GM18498 (cell line): ENCODE measurements at regions not wholly inside any gene's neighbourhood (a gene's known extent, or its start where the extent isn't known, plus 50 kb on each side); places are given as distances from the start of the nearest gene placed in this dataset.

Source experiments
- ATAC-seq: cut with Tn5 transposase; IDR thresholded peaks from one replicate; pipeline ENCODE4 v1.9.1; 2021; ENCODE audit warnings: mild to moderate bottlenecking, moderate library complexity; ENCODE audit not compliant: unreplicated experiment

DNA sequence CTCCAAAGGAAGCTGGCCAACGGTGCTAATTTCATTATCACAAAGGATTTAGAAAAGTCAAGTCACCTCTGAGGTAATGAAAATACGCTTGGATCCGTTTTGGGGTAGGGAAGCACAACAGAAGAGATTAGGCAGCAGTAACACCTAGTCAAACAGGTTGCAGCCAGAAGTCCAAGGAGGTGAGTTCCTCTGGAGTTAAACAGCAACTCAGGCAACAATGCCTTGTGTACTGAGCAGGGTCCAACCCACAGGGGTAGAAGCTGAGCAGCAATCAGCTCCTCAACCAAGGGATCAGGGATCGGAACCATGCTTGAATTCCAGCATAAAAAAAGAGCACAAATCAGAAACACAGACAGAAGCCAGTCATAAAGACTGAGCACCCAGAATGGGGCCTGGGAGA lies 88.1 kb upstream of the SPRED1 start:
- ATAC-seq: no peak

DNA sequence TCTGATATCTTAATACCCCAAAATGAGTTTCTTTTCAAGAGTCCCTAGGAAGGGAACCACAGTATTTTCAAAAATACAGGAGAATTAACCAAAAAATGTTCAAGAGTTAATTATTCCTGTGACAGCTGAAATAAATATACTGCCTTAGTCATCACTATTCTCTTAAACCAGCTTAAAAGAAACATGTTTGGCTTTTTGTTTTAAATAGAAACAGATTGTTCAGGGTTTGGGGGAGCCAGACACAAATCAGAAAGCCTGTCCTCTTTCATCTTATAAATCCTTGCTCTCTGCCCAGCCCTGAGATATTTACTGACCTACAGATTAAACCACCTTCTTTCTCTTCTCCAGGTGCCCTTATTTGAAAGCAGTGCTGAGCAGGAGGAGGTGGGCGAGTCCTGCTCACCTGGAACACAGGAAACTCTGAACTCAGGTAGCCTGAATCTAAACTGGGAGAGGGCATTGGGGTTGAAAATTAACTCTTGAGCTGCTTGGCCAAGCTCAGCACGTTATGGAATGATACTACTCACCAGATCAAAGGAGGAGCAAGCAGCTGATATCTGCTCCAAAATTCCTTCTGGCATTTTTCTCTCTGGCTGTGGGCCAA lies 84.1 kb upstream of the SPRED1 start:
- no peak for ATAC-seq

DNA sequence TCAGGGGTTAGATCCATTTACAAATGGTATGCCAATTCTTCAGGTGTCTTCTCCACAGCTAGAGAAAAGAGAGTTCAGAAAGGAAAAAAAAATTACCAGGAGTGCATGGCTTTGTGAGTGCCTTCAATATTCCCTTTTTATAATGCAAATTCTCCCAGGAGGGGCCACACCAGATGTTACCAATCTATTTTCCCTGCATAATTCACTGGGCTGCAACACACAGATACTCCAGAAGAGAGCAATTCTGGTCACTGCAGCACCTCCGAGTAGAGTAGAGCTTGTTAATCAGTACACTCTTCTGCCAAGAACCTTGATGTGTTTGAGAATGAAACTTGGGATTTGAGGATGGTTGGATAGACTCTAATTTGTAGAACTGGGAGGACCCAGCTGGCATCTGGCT lies 80.7 kb upstream of the SPRED1 start:
- ATAC-seq: no peak

DNA sequence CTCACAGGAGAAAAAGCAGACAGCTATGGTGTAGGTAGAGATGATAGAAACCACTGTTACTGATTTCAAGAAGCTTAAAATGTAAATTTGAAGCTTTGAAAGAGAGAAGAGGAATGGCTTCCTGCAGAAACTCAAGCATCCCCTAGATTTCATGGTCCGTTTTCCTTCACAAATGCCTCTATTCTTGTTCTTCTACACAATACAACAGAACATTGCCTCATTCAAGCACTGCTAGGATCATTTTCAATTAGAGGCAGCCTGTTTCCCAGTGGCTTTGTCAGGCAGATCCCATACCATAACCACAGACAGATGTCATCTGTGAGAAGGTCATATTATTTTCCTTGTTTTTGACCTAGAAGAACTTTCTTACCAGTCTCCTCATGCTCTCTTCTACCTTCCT lies 77.9 kb upstream of the SPRED1 start:
- ATAC-seq: no peak

DNA sequence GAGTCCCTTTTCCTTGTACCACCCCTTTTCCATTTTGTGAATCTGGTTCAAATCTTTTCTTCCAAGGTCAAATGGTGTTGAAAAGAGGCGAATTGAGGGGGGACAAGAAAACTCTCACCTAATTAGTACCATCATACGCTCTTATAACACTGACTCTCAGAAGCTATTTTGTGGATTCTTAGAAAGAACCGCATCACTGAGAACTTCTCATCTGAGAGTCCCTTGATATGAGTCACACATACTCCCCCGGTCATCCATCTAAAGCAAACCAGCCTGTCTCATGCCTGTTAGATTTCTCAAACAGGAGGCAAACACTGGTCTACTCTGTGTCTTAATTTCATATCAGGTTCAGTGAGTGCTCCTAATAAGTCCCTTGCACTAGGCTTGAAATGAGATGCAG lies 76.5 kb upstream of the SPRED1 start:
- peak; percentile 90 for ATAC-seq

DNA sequence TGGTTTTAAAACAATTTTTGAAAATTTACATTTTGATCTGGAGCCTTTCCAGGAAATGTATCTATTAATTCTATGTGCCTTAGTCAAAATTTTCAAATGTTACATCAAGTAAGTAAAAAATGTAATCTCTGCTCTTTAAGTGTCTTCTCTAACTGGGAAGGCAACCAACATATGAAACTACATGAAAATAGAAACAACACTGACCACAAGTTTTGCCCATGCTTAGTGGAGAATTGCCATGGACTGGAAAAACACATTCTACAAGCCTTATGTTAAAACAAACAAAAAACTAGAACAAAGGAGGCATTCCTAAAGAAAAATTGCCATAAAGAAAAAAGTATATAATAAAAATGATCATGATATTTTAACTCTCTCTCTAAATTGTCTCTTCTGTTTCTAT lies 75.9 kb upstream of the SPRED1 start:
- ATAC-seq: no peak

DNA sequence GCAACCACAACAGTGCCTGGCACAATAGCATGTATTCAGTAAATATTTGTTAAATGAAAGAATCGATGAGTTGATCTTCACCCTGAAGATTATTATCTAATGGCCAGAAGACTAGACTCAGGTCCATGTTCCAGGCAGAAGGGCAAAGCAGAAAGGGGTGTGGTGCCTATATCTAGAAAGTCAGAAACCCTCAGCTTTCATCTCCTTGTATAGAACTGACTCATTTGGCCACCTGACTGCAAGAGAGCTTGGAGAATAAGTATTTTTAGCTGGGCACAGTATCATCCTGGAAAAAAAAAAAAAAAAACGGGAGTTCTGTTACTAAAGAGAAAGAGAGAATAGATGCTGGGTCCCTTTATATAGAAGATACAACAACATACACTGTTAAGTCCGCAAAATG lies 69.7 kb upstream of the SPRED1 start:
- ATAC-seq: no peak

DNA sequence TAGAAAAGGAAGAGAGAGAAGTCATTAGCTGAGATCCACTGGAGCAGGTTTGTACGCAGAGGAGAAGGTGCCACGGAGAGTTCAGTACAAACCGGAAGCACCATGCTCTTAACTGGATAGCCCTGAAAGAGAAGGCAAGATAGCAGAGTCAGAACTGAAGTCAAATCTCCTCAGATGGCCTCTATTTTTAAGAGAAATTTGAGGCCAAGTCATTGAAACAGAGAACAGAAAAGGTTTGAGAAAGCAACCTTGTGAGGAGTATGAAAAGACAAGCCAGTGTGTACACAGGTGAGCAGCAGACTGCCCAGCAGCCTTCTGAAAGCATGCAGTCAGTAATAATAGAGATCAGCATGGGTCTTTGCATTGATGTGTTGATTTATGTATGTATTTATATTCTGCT lies 66.1 kb upstream of the SPRED1 start:
- no peak for ATAC-seq

DNA sequence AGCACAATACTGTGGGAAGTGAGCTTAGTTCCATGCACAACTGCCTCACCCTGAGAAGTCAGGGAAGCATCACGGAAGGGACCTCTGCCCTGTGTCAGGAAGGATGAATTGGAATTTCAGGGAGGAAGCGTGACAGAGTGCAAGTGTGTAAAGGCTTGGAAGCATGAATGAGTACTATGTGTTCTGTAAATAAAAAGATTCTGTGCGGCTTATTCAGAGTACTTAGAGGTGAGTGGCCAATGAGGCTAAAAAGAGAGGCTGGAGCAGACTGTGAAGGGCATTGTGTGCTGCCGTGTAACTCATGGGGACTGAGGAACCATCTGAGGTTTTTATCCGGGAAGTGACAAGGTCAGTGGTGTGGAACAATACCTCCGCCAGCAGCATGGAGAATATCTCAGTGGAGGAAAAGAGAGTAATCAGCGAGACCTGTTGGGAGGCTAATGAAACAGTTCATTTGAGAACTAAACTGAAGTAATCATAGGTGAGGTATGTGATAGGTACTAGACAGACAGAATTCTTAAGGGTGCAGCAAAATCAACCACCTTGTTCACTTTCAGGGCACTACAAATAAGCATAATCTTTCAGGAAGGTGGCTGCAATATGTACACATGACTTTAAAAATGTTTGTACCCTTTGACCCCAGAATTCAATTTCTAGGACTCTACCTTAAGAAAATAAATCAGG lies 64.9 kb upstream of the SPRED1 start:
- no peak for ATAC-seq

DNA sequence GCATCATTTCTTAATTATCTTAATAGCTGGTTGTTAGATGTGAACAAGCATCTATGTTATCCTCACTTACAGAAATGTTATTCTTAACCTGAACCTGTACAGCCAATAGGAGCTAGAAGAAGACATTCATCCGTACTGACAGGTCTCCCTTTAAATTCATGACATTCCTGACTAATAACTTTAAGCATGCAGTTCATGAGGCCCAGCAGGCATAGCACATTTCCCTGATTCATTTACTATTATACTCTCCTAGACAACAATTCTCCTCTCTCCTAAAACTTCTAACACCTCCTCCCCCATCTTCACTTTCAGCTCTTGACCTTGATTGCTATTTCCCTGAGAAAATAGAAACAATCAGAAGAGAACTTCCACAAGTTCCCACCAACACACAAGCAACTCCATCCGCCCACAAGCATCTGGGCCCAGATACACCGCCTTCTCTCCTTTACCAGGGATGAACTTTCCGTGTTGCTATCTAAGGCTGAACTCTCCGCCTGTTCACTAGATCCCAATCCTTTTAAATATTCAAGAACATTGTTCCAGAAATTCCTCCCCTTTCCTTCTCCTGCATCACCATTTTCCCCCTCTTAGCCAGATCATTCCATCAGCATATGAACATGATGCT lies 62.9 kb upstream of the SPRED1 start:
- ATAC-seq: no peak

DNA sequence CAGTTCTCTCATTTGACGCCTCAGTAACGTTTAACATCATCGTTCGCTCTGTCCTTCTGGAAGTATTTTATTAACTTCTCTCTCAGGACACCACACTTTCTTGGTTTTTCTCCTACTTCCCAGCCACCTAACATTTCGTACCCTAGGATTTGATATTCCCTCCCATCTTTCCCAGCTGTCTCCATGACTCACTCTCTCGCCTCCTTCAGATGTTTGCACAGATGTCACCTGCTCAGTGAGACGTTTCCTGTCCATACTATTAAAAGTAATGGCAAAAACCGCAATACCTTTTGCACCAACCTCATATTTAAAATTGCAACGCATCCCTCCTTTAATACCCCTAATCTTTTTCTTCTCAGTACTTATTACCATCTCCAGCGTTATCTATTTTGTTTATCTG lies 62.1 kb upstream of the SPRED1 start:
- no peak for ATAC-seq

DNA sequence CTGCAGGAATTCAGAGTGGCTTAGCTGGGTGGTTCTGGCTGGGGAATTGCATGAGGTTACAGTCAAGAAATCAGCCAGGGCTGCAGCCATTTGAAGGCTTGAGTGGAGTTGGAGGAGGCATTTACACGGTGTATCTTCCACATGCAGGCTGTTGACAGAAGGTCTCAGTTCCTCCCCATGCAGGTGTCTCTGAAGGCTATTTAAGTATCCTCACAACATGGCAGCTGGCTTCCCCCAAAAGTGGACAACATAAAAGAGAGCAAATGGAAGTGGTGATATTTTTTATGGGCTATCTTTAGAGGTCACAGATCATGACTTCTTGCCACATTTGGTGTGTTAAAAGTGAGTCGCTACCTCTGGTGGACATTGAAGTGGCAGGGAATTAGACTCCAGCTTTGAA lies 60.1 kb upstream of the SPRED1 start:
- no peak for ATAC-seq

DNA sequence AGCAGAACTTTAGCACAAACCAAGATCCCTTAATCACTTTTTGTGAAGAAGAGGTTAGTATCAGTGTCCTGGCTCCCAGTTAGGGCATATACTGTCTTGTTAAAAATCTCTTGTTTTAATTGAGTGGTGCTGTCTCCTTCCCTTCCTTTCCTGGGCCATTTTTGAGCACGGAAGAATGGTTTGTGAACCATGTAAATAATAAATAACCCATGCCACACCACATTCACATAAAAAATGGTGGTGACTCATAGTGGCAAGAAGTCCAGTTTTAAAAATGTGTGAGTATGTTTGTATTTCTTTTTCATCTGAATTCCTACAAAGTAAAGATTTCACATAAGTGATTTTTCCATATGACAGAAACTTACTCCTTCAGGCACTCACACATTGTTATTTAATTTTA lies 59.1 kb upstream of the SPRED1 start:
- ATAC-seq: no peak

DNA sequence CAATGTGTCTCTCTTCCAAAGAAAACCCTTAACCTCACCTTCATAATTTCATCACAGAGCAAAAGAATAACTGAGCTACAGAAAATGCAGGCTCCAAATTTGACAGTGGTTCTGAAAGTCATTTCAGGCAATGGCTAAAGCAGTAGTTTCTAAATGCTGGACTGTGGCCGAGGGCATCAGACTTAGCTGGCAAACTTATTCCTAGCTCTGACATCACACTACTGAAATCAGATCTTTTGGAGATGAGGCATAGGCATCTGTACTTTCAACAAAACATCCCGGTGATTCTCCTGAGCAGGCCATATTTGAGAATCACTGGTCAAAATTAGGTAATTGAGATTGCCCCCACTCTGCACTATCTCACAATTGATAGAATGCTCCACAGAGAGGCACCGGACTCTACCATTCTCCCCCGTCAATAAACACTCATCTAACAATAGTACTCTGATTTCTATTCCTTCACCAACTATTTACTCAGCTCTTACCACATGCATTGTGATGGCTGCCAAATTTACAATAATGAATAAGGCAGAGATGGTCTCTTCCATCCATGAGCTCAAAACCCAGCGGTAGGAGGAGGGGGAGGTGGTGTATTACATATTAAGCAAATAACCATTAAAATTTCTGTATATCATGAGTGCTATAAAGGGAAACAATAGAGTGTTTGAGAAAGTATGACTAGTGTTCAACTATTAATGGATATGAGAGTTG lies 57.3 kb upstream of the SPRED1 start:
- ATAC-seq: no peak

DNA sequence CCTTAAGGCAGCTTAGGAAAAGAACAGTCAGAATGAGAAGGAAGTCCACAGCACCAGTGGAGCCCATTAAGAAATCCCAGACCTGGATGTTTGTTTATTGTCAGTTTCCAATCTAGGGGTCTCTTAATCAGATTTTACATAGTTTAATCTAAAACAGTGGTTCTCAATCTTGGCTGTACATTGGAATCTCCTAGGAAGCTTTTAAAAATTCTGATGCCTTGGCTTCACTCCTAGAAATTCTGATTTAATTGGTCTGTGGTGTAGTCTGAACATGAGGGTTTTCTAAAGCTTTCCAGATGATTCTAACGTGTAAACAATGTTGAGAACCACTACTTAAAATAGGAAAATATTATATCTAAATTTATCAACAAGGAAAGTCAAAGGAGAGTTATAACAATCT lies 56.6 kb upstream of the SPRED1 start:
- no peak for ATAC-seq

DNA sequence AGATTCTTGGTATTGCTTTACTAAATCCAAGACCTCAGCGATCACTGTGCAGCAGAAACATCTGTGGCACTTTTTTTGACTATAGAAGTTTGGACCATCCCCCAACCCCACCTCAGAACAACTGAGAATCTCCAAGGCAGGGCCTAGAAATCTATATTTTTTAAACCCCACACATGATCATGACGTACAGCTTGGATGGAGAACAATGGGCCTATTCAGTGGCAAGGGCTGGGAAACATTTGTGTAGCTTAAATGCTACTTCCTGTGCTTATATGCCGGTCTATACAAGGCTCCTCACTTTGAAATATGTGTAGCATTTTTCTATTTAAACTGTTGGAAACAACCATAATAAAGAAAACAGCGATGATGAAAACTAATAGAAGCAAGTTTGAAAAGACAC lies 55.1 kb upstream of the SPRED1 start:
- no peak for ATAC-seq

DNA sequence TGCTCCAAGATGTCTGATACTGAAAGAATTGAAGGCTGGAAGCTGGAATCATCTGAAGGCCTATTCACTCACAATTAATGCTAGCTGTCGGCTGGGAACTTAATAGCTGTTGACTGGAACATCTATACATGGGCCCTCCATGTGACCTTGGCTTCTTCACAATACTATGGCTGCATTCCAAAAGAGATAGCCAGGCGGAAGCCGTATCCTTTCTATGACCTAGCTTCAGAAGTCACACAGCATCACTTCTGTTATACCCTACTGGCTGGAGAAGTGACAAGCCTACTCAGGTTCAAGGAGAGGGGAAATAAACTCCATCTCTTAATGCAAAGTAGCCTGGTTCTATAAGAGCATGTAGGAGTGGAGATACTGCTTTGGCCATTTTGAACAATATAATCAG lies 50.9 kb upstream of the SPRED1 start:
- ATAC-seq: no peak

DNA sequence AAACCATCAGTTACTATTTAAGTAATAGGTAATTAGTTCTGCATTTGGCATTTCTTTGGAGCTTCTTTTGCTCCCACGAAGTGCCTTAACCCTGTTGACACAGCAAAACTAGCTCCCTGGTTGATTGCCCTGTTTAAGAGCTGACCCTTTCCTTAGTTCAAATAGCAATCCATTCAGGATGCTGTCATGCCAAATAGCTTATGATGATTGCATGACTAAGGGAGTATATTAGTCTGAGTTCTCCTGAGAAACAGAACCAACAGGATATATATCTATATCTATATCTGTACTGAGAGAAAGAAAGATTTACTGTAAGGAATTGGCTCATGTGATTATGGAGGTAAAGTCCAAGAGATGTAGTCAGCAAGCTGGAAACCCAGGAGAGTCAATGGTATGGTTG lies 50.3 kb upstream of the SPRED1 start:
- ATAC-seq: no peak
